H1 (cell line): ENCODE measurements at regions not wholly inside any gene's neighbourhood (a gene's known extent, or its start where the extent isn't known, plus 50 kb on each side); places are given as distances from the start of the nearest gene placed in this dataset.

ENCODE experiments used
- POU5F1 ChIP-seq: IDR thresholded peaks from 2 replicates; pipeline ENCODE4 v1.6.1; 2011; ENCODE audit warnings: low read depth, mild to moderate bottlenecking, low read length, moderate library complexity
- RBBP5 ChIP-seq: IDR thresholded peaks from 2 replicates; pipeline ENCODE4 v1.7.1; 2012; ENCODE audit warnings: low read depth, mild to moderate bottlenecking, inconsistent platforms, low read length, moderate library complexity, borderline replicate concordance
- SIN3A ChIP-seq, 2 experiments: IDR thresholded peaks in 1 of 2; conservative IDR thresholded peaks in 1 of 2; 2 replicates each; pipeline ENCODE4 v1.6.1; 2011 to 2012; ENCODE audit warnings: low read length in 2 of 2, improper control_type of control experiment in 1 of 2, low read depth in 1 of 2, mild to moderate bottlenecking in 1 of 2
- SP2 ChIP-seq: IDR thresholded peaks from 2 replicates; pipeline ENCODE4 v1.6.1; 2012; ENCODE audit warnings: mild to moderate bottlenecking, low read length, inconsistent platforms
- SP4 ChIP-seq: IDR thresholded peaks from 2 replicates; pipeline ENCODE4 v1.6.1; 2012; ENCODE audit warnings: low read length, inconsistent platforms
- SUZ12 ChIP-seq: fragments of 200-600 bp; sonication (generic); IDR thresholded peaks from 2 replicates; pipeline ENCODE4 v1.6.1; 2012; ENCODE audit warnings: mild to moderate bottlenecking, inconsistent platforms, low read length, moderate library complexity, mixed read lengths
- TCF12 ChIP-seq: IDR thresholded peaks from 2 replicates; pipeline ENCODE4 v1.6.1; 2011; ENCODE audit warnings: low read depth, mild to moderate bottlenecking, low read length
- TF ChIP-seq, protein P1 (sequence below): IDR thresholded peaks from 2 replicates; pipeline ENCODE4 v1.6.1; 2011; ENCODE audit warnings: low read depth, mild to moderate bottlenecking, low read length; ENCODE audit not compliant: insufficient read depth
- TF ChIP-seq, protein P2 (sequence below): fragments of 300-600 bp; sonication (generic); IDR thresholded peaks from 2 replicates; pipeline ENCODE4 v1.7.1; 2012; ENCODE audit warnings: low read length, moderate library complexity, mild to moderate bottlenecking, inconsistent platforms; ENCODE audit not compliant: insufficient replicate concordance

DNA sequence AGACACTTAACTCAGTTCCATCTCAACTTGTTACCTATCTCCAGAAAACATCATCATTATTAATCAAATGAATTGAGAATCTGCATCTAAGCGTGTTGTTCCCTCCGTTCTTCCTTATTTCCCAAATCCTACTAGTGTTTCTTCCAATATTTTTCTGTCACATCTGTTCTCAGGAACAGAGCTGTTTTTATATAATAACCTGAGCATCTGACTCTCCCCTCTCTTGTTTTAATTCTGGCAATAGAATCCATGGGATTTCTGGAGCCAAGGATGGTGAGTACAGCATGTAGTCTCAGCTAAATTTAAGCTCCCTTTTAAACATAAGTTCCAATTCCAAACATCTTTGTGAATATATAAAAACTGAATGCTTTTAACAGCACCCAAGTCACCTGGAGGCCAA, 558.3 kb downstream of the DTWD2 start (continued):
- TF ChIP-seq, protein P1, sequence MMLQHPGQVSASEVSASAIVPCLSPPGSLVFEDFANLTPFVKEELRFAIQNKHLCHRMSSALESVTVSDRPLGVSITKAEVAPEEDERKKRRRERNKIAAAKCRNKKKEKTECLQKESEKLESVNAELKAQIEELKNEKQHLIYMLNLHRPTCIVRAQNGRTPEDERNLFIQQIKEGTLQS, result no peak
- TF ChIP-seq POU5F1 (no peak), SP4 (no peak), SUZ12 (no peak), SIN3A (conservative IDR thresholded peaks at IDR 0.05 in 1 of 2, IDR thresholded peaks at IDR 0.05 in 1 of 2; ENCODE audit: low read depth in 1 of 2, low read length in 2 of 2) (no peak), TCF12 (no peak), RBBP5 (no peak), SP2 (no peak)
- TF ChIP-seq, protein P2, sequence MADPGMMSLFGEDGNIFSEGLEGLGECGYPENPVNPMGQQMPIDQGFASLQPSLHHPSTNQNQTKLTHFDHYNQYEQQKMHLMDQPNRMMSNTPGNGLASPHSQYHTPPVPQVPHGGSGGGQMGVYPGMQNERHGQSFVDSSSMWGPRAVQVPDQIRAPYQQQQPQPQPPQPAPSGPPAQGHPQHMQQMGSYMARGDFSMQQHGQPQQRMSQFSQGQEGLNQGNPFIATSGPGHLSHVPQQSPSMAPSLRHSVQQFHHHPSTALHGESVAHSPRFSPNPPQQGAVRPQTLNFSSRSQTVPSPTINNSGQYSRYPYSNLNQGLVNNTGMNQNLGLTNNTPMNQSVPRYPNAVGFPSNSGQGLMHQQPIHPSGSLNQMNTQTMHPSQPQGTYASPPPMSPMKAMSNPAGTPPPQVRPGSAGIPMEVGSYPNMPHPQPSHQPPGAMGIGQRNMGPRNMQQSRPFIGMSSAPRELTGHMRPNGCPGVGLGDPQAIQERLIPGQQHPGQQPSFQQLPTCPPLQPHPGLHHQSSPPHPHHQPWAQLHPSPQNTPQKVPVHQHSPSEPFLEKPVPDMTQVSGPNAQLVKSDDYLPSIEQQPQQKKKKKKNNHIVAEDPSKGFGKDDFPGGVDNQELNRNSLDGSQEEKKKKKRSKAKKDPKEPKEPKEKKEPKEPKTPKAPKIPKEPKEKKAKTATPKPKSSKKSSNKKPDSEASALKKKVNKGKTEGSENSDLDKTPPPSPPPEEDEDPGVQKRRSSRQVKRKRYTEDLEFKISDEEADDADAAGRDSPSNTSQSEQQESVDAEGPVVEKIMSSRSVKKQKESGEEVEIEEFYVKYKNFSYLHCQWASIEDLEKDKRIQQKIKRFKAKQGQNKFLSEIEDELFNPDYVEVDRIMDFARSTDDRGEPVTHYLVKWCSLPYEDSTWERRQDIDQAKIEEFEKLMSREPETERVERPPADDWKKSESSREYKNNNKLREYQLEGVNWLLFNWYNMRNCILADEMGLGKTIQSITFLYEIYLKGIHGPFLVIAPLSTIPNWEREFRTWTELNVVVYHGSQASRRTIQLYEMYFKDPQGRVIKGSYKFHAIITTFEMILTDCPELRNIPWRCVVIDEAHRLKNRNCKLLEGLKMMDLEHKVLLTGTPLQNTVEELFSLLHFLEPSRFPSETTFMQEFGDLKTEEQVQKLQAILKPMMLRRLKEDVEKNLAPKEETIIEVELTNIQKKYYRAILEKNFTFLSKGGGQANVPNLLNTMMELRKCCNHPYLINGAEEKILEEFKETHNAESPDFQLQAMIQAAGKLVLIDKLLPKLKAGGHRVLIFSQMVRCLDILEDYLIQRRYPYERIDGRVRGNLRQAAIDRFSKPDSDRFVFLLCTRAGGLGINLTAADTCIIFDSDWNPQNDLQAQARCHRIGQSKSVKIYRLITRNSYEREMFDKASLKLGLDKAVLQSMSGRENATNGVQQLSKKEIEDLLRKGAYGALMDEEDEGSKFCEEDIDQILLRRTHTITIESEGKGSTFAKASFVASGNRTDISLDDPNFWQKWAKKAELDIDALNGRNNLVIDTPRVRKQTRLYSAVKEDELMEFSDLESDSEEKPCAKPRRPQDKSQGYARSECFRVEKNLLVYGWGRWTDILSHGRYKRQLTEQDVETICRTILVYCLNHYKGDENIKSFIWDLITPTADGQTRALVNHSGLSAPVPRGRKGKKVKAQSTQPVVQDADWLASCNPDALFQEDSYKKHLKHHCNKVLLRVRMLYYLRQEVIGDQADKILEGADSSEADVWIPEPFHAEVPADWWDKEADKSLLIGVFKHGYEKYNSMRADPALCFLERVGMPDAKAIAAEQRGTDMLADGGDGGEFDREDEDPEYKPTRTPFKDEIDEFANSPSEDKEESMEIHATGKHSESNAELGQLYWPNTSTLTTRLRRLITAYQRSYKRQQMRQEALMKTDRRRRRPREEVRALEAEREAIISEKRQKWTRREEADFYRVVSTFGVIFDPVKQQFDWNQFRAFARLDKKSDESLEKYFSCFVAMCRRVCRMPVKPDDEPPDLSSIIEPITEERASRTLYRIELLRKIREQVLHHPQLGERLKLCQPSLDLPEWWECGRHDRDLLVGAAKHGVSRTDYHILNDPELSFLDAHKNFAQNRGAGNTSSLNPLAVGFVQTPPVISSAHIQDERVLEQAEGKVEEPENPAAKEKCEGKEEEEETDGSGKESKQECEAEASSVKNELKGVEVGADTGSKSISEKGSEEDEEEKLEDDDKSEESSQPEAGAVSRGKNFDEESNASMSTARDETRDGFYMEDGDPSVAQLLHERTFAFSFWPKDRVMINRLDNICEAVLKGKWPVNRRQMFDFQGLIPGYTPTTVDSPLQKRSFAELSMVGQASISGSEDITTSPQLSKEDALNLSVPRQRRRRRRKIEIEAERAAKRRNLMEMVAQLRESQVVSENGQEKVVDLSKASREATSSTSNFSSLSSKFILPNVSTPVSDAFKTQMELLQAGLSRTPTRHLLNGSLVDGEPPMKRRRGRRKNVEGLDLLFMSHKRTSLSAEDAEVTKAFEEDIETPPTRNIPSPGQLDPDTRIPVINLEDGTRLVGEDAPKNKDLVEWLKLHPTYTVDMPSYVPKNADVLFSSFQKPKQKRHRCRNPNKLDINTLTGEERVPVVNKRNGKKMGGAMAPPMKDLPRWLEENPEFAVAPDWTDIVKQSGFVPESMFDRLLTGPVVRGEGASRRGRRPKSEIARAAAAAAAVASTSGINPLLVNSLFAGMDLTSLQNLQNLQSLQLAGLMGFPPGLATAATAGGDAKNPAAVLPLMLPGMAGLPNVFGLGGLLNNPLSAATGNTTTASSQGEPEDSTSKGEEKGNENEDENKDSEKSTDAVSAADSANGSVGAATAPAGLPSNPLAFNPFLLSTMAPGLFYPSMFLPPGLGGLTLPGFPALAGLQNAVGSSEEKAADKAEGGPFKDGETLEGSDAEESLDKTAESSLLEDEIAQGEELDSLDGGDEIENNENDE, result no peak
